GM18867 (cell line): ENCODE measurements at regions not wholly inside any gene's neighbourhood (a gene's known extent, or its start where the extent isn't known, plus 50 kb on each side); places are given as distances from the start of the nearest gene placed in this dataset.
"Not testable (repeated sequence)": the region's sequence is repeated elsewhere in the genome, so short reads cannot be mapped to it uniquely, and the experiment has no call there.

ENCODE experiments used
- ATAC-seq: cut with Tn5 transposase; IDR thresholded peaks from one replicate; pipeline ENCODE4 v1.9.1; 2021; ENCODE audit warnings: mild to moderate bottlenecking, moderate library complexity; ENCODE audit not compliant: unreplicated experiment

GRCh38 chr4:124132161-124132560 lies 580.4 kb downstream of the ANKRD50 start:
- no peak for ATAC-seq

- ATAC-seq, result no peak
These were observed 578.8 kb downstream of the ANKRD50 start for GRCh38 chr4:124133753-124134152.

- no peak for ATAC-seq
These were observed 577.1 kb downstream of the ANKRD50 start for GRCh38 chr4:124135409-124135813.

GRCh38 chr4:124139044-124139443 lies 573.5 kb downstream of the ANKRD50 start:
- ATAC-seq, result no peak

- no peak for ATAC-seq
These were observed 568.9 kb downstream of the ANKRD50 start for GRCh38 chr4:124143632-124144031.

- no peak for ATAC-seq
These were observed 568.3 kb downstream of the ANKRD50 start for GRCh38 chr4:124144238-124144654.

- no peak for ATAC-seq
These were observed 566.5 kb downstream of the ANKRD50 start for GRCh38 chr4:124146068-124146467.

- no peak for ATAC-seq
These were observed 561.5 kb downstream of the ANKRD50 start for GRCh38 chr4:124151031-124151430.

GRCh38 chr4:124152132-124152531 lies 560.4 kb downstream of the ANKRD50 start:
- no peak for ATAC-seq

GRCh38 chr4:124155239-124155638 lies 557.3 kb downstream of the ANKRD50 start:
- ATAC-seq, result no peak

GRCh38 chr4:124157396-124158083 lies 555.0 kb downstream of the ANKRD50 start:
- no peak for ATAC-seq

GRCh38 chr4:124163401-124163800 lies 549.1 kb downstream of the ANKRD50 start:
- no peak for ATAC-seq

- ATAC-seq, result no peak
These were observed 544.9 kb downstream of the ANKRD50 start for GRCh38 chr4:124167602-124168001.

- ATAC-seq, result not testable (repeated sequence)
These were observed 543.0 kb downstream of the ANKRD50 start for GRCh38 chr4:124169524-124169923.

GRCh38 chr4:124173912-124174311 lies 538.6 kb downstream of the ANKRD50 start:
- ATAC-seq, result no peak

- ATAC-seq, result no peak
These were observed 534.7 kb downstream of the ANKRD50 start for GRCh38 chr4:124177647-124178425.

- ATAC-seq, result no peak
These were observed 534.0 kb downstream of the ANKRD50 start for GRCh38 chr4:124178449-124179021.

GRCh38 chr4:124179506-124180186 lies 532.9 kb downstream of the ANKRD50 start:
- no peak for ATAC-seq

- no peak for ATAC-seq
These were observed 531.5 kb downstream of the ANKRD50 start for GRCh38 chr4:124181039-124181438.

GRCh38 chr4:124183231-124183630 lies 529.3 kb downstream of the ANKRD50 start:
- ATAC-seq, result no peak

GRCh38 chr4:124183926-124184325 lies 528.6 kb downstream of the ANKRD50 start:
- no peak for ATAC-seq
